HuH-7.5 (cell line): ENCODE measurements at regions not wholly inside any gene's neighbourhood (a gene's known extent, or its start where the extent isn't known, plus 50 kb on each side); places are given as distances from the start of the nearest gene placed in this dataset.
"Not testable (repeated sequence)": the region's sequence is repeated elsewhere in the genome, so short reads cannot be mapped to it uniquely, and the experiment has no call there.

ENCODE experiments used
- DNase-seq: peaks from one replicate; pipeline ENCODE4 v3.0.0; 2011; ENCODE audit warnings: low spot score

GRCh38 chr12:107826276-107826675 is 51.8 kb downstream of the ASCL4 start:
- DNase-seq, result no peak

- no peak for DNase-seq
Measured at GRCh38 chr12:107829271-107829670, 54.8 kb downstream of the ASCL4 start.

- no peak for DNase-seq
Measured at GRCh38 chr12:107832441-107832840, 57.9 kb downstream of the ASCL4 start.

GRCh38 chr12:107840186-107840585 is 65.7 kb downstream of the ASCL4 start:
- DNase-seq, result no peak

GRCh38 chr12:107843351-107844311 is 69.1 kb downstream of the ASCL4 start:
- DNase-seq, result no peak

- no peak for DNase-seq
Measured at GRCh38 chr12:107844312-107844921, 69.9 kb downstream of the ASCL4 start.

- no peak for DNase-seq
Measured at GRCh38 chr12:107845226-107845979, 70.9 kb downstream of the ASCL4 start.

- DNase-seq, result no peak
Measured at GRCh38 chr12:107845980-107846659, 71.6 kb downstream of the ASCL4 start.

GRCh38 chr12:107847430-107847829 is 72.9 kb downstream of the ASCL4 start:
- DNase-seq, result no peak

GRCh38 chr12:107847830-107848229 is 73.3 kb downstream of the ASCL4 start:
- DNase-seq, result no peak

GRCh38 chr12:107853479-107853878 is 79.0 kb downstream of the ASCL4 start:
- no peak for DNase-seq

- no peak for DNase-seq
Measured at GRCh38 chr12:107855471-107855870, 81.0 kb downstream of the ASCL4 start.

- no peak for DNase-seq
Measured at GRCh38 chr12:107856096-107856495, 81.6 kb downstream of the ASCL4 start.

- no peak for DNase-seq
Measured at GRCh38 chr12:107857191-107857590, 82.7 kb downstream of the ASCL4 start.

GRCh38 chr12:107859367-107859766 is 84.9 kb downstream of the ASCL4 start:
- DNase-seq, result no peak

- no peak for DNase-seq
Measured at GRCh38 chr12:107864235-107864634, 89.7 kb downstream of the ASCL4 start.

- DNase-seq, result not testable (repeated sequence)
Measured at GRCh38 chr12:107864727-107865126, 90.2 kb downstream of the ASCL4 start.

GRCh38 chr12:107873223-107873622 is 98.7 kb downstream of the ASCL4 start:
- DNase-seq, result no peak

- DNase-seq, result no peak
Measured at GRCh38 chr12:107875786-107876185, 101.3 kb downstream of the ASCL4 start.

- DNase-seq, result peak; percentile 39
Measured at GRCh38 chr12:107884769-107885694, 110.5 kb downstream of the ASCL4 start.

- no peak for DNase-seq
Measured at GRCh38 chr12:107888789-107889188, 114.3 kb downstream of the ASCL4 start.
